ENCODE measurements at regions not wholly inside any gene's neighbourhood (a gene's known extent, or its start where the extent isn't known, plus 50 kb on each side); places are given as distances from the start of the nearest gene placed in this dataset.

GRCh38 chr12:17204289-17205054 lies 598.5 kb upstream of the LMO3 start:
- Histone ChIP-seq H3K4me3 (no peak overlapping the region), H3K27me3 (no peaks in the 10 kb centered on the region), H3K9me3 (no peaks in the 10 kb centered on the region), H3K4me1 (no peaks in the 10 kb centered on the region), H3K36me3 (no peaks in the 10 kb centered on the region), H3K27ac (replicated peaks in 1 of 4) (no peak overlapping the region)
- no peak for DNase-seq (ENCODE audit: extremely low spot score)
- TF ChIP-seq POLR2A (IDR thresholded peaks at IDR 0.05; ENCODE audit: low read depth) (no peak), POLR2AphosphoS5 (IDR thresholded peaks at IDR 0.05) (no peak), EP300 (IDR thresholded peaks at IDR 0.05) (no peak)
- TF ChIP-seq, protein P1, sequence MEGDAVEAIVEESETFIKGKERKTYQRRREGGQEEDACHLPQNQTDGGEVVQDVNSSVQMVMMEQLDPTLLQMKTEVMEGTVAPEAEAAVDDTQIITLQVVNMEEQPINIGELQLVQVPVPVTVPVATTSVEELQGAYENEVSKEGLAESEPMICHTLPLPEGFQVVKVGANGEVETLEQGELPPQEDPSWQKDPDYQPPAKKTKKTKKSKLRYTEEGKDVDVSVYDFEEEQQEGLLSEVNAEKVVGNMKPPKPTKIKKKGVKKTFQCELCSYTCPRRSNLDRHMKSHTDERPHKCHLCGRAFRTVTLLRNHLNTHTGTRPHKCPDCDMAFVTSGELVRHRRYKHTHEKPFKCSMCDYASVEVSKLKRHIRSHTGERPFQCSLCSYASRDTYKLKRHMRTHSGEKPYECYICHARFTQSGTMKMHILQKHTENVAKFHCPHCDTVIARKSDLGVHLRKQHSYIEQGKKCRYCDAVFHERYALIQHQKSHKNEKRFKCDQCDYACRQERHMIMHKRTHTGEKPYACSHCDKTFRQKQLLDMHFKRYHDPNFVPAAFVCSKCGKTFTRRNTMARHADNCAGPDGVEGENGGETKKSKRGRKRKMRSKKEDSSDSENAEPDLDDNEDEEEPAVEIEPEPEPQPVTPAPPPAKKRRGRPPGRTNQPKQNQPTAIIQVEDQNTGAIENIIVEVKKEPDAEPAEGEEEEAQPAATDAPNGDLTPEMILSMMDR (IDR thresholded peaks at IDR 0.05): no peak
- WGBS: 80% methylated on average over 2 of the region's 3 CpGs
- intact Hi-C loops (cut with DNase I): no loop called here

- Histone ChIP-seq H3K27ac (replicated peaks in 1 of 4) (no peak overlapping the region), H3K36me3 (no peaks in the 10 kb centered on the region), H3K4me1 (no peaks in the 10 kb centered on the region), H3K27me3 (no peaks in the 10 kb centered on the region), H3K4me3 (no peak overlapping the region), H3K9me3 (no peaks in the 10 kb centered on the region)
- 84% methylated on average over 5 of the region's 5 CpGs for WGBS
- DNase-seq (ENCODE audit: extremely low spot score): no peak
- TF ChIP-seq, protein P1 (IDR thresholded peaks at IDR 0.05): no peak
- TF ChIP-seq POLR2AphosphoS5 (IDR thresholded peaks at IDR 0.05): no peak
- TF ChIP-seq POLR2A (IDR thresholded peaks at IDR 0.05; ENCODE audit: low read depth): no peak
- no peak for TF ChIP-seq EP300 (IDR thresholded peaks at IDR 0.05)
- intact Hi-C loops (cut with DNase I): no loop called here
Measured at GRCh38 chr12:17203497-17203896, 597.5 kb upstream of the LMO3 start.

GRCh38 chr12:17197971-17198370 lies 592.0 kb upstream of the LMO3 start:
- Histone ChIP-seq H3K27me3 (no peaks in the 10 kb centered on the region), H3K9me3 (no peaks in the 10 kb centered on the region), H3K4me3 (no peak overlapping the region), H3K27ac (replicated peaks in 1 of 4) (no peak overlapping the region), H3K36me3 (no peaks in the 10 kb centered on the region), H3K4me1 (no peaks in the 10 kb centered on the region)
- 64% methylated on average over 3 of the region's 3 CpGs for WGBS
- intact Hi-C loops (cut with DNase I): no loop called here
- TF ChIP-seq EP300 (IDR thresholded peaks at IDR 0.05) (no peak), POLR2AphosphoS5 (IDR thresholded peaks at IDR 0.05) (no peak), POLR2A (IDR thresholded peaks at IDR 0.05; ENCODE audit: low read depth) (no peak)
- TF ChIP-seq, protein P1 (IDR thresholded peaks at IDR 0.05): no peak
- no peak for DNase-seq (ENCODE audit: extremely low spot score)

DNA sequence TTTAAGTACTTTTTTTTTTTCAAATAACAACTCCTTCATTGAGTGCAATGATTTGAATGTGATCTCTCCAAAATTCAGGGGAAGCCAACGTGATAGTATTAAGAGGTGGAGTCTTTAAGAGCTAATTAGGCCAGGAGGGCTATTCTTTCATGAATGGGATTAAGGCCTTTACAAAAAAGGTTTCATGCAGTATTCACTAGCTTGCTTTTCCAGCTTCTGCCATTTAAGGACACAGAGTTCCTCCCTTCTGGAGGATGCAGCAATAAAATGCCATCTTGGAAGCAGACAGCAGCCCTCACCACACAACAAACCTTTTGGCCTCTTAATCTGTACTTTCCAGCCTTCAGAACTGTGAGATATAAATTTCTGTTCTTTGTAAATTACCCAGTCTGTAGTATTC lies 586.8 kb upstream of the LMO3 start:
- Histone ChIP-seq H3K9me3 (no peaks in the 10 kb centered on the region), H3K27me3 (no peaks in the 10 kb centered on the region), H3K4me3 (no peak overlapping the region), H3K27ac (replicated peaks in 1 of 4) (no peak overlapping the region), H3K36me3 (no peaks in the 10 kb centered on the region), H3K4me1 (no peaks in the 10 kb centered on the region)
- TF ChIP-seq POLR2A (IDR thresholded peaks at IDR 0.05; ENCODE audit: low read depth) (no peak), EP300 (IDR thresholded peaks at IDR 0.05) (no peak), POLR2AphosphoS5 (IDR thresholded peaks at IDR 0.05) (no peak)
- TF ChIP-seq, protein P1 (IDR thresholded peaks at IDR 0.05): no peak
- intact Hi-C loops (cut with DNase I): no loop called here
- no peak for DNase-seq (ENCODE audit: extremely low spot score)
- 69% methylated on average over 1 of the region's 1 CpG for WGBS
